SK-N-SH (cell line): ENCODE measurements at regions not wholly inside any gene's neighbourhood (a gene's known extent, or its start where the extent isn't known, plus 50 kb on each side); places are given as distances from the start of the nearest gene placed in this dataset.

Source experiments
- ELF1 ChIP-seq: IDR thresholded peaks from 2 replicates; pipeline ENCODE4 v1.4.0; 2012
- MAX ChIP-seq: IDR thresholded peaks from 2 replicates; pipeline ENCODE4 v1.4.0; 2012; ENCODE audit warnings: low read depth
- NRF1 ChIP-seq: IDR thresholded peaks from 2 replicates; pipeline ENCODE4 v1.6.1; 2012; ENCODE audit warnings: low read depth, mild to moderate bottlenecking, low read length
- RAD21 ChIP-seq: IDR thresholded peaks from 2 replicates; pipeline ENCODE4 v1.6.1; 2012; ENCODE audit warnings: mild to moderate bottlenecking, low read length
- REST ChIP-seq: IDR thresholded peaks from 2 replicates; pipeline ENCODE4 v1.6.1; 2012; ENCODE audit warnings: mild to moderate bottlenecking, low read depth, low read length, moderate library complexity
- RFX5 ChIP-seq: IDR thresholded peaks from 2 replicates; pipeline ENCODE4 v1.6.1; 2012; ENCODE audit warnings: mild to moderate bottlenecking, improper control_type of control experiment, low read length
- RXRA ChIP-seq: IDR thresholded peaks from 2 replicates; pipeline ENCODE4 v1.4.0; 2012; ENCODE audit warnings: low read depth, mild to moderate bottlenecking, borderline replicate concordance
- TCF12 ChIP-seq: IDR thresholded peaks from 2 replicates; pipeline ENCODE4 v1.4.0; 2012
- TEAD4 ChIP-seq: IDR thresholded peaks from 2 replicates; pipeline ENCODE4 v1.4.0; 2012; ENCODE audit warnings: mild to moderate bottlenecking, borderline replicate concordance; ENCODE audit not compliant: insufficient read depth
- YY1 ChIP-seq: IDR thresholded peaks from 2 replicates; pipeline ENCODE4 v1.4.0; 2012; ENCODE audit warnings: low read depth, mild to moderate bottlenecking
- ZBTB33 ChIP-seq: IDR thresholded peaks from 2 replicates; pipeline ENCODE4 v1.4.0; 2012; ENCODE audit warnings: low read depth, borderline replicate concordance
- TF ChIP-seq, protein P1 (sequence below): fragments of 150-350 bp; IDR thresholded peaks from 2 replicates; pipeline ENCODE4 v1.6.1; 2017; ENCODE audit warnings: antibody characterized with exemption, low read length, low read depth, borderline replicate concordance
- TF ChIP-seq, protein P2 (sequence below): fragments of 150-350 bp; IDR thresholded peaks from 2 replicates; pipeline ENCODE4 v1.6.1; 2016; ENCODE audit warnings: mild to moderate bottlenecking, low read depth, low read length
- TF ChIP-seq, protein P3 (sequence below): IDR thresholded peaks from 2 replicates; pipeline ENCODE4 v1.4.0; 2012; ENCODE audit warnings: low read depth, borderline replicate concordance

DNA sequence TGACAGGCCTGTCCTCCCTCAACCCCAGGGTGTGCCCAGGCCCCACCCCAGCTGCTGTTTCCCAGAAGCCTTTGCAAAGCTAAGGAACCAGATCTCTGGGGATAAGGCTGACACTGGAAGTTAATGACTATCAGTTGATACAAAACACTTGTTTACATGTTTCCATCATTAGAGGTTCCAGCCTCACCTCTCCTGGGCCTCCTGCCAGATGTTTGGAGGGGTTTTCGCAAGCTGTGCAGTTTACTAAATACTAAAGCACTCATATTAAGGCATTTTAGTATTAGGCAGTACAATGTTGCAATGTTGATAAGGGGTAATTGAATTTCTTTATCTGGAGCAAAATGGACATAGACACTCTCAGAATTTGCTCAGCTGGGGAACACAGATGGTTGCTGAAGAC is 218.7 kb downstream of the INSC start (continued):
- TF ChIP-seq, protein P1, sequence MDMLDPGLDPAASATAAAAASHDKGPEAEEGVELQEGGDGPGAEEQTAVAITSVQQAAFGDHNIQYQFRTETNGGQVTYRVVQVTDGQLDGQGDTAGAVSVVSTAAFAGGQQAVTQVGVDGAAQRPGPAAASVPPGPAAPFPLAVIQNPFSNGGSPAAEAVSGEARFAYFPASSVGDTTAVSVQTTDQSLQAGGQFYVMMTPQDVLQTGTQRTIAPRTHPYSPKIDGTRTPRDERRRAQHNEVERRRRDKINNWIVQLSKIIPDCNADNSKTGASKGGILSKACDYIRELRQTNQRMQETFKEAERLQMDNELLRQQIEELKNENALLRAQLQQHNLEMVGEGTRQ, result no peak
- TF ChIP-seq TCF12, result peak; percentile 9; the same call in 1 of the 2 replicates
- TF ChIP-seq, protein P2, sequence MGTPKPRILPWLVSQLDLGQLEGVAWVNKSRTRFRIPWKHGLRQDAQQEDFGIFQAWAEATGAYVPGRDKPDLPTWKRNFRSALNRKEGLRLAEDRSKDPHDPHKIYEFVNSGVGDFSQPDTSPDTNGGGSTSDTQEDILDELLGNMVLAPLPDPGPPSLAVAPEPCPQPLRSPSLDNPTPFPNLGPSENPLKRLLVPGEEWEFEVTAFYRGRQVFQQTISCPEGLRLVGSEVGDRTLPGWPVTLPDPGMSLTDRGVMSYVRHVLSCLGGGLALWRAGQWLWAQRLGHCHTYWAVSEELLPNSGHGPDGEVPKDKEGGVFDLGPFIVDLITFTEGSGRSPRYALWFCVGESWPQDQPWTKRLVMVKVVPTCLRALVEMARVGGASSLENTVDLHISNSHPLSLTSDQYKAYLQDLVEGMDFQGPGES, result no peak
- no peak for TF ChIP-seq REST
- TF ChIP-seq TEAD4, result no peak
- no peak for TF ChIP-seq RXRA
- no peak for TF ChIP-seq RFX5
- no peak for TF ChIP-seq MAX
- no peak for TF ChIP-seq ELF1
- TF ChIP-seq NRF1, result no peak
- TF ChIP-seq RAD21, result no peak; the same call in none of the 2 replicates
- TF ChIP-seq YY1, result no peak
- TF ChIP-seq, protein P3, sequence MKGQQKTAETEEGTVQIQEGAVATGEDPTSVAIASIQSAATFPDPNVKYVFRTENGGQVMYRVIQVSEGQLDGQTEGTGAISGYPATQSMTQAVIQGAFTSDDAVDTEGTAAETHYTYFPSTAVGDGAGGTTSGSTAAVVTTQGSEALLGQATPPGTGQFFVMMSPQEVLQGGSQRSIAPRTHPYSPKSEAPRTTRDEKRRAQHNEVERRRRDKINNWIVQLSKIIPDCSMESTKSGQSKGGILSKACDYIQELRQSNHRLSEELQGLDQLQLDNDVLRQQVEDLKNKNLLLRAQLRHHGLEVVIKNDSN, result no peak
- TF ChIP-seq ZBTB33, result no peak
